ENCODE measurements at regions not wholly inside any gene's neighbourhood (a gene's known extent, or its start where the extent isn't known, plus 50 kb on each side); places are given as distances from the start of the nearest gene placed in this dataset.

GRCh38 chr2:153668923-153669322, 190.4 kb upstream of the RPRM start:
- H3K4me3 ChIP-seq (ENCODE audit: low read depth, low read length) = no peak overlapping the region
- H3K27me3 ChIP-seq (ENCODE audit: control insufficient read depth, insufficient read depth, low read length) = no peaks in the 10 kb centered on the region
- H3K9ac ChIP-seq (ENCODE audit: low read depth, low read length) = no peak overlapping the region
- H3K27ac ChIP-seq (ENCODE audit: low read depth, low read length) = no peak overlapping the region
- H3K9me3 ChIP-seq (ENCODE audit: control insufficient read depth, insufficient read depth, low read length) = peaks cover 10% of the 10 kb centered on the region
- no peaks in the 10 kb centered on the region for H3K36me3 ChIP-seq (ENCODE audit: control insufficient read depth, insufficient read depth, low read length)
- no peaks in the 10 kb centered on the region for H3K4me1 ChIP-seq (ENCODE audit: control insufficient read depth, insufficient read depth, low read length)

GRCh38 chr2:153710128-153710527, 161.6 kb upstream of the GALNT13 start:
- no peaks in the 10 kb centered on the region for H3K36me3 ChIP-seq (ENCODE audit: control insufficient read depth, insufficient read depth, low read length)
- no peaks in the 10 kb centered on the region for H3K9me3 ChIP-seq (ENCODE audit: control insufficient read depth, insufficient read depth, low read length)
- no peaks in the 10 kb centered on the region for H3K27me3 ChIP-seq (ENCODE audit: control insufficient read depth, insufficient read depth, low read length)
- H3K9ac ChIP-seq (ENCODE audit: low read depth, low read length) = no peak overlapping the region
- H3K27ac ChIP-seq (ENCODE audit: low read depth, low read length) = no peak overlapping the region
- no peaks in the 10 kb centered on the region for H3K4me1 ChIP-seq (ENCODE audit: control insufficient read depth, insufficient read depth, low read length)
- H3K4me3 ChIP-seq (ENCODE audit: low read depth, low read length) = no peak overlapping the region

GRCh38 chr2:153715218-153715850, 156.4 kb upstream of the GALNT13 start:
- Histone ChIP-seq H3K27ac (ENCODE audit: low read depth, low read length) (no peak overlapping the region), H3K36me3 (ENCODE audit: control insufficient read depth, insufficient read depth, low read length) (no peaks in the 10 kb centered on the region), H3K9ac (ENCODE audit: low read depth, low read length) (no peak overlapping the region), H3K27me3 (ENCODE audit: control insufficient read depth, insufficient read depth, low read length) (no peaks in the 10 kb centered on the region), H3K4me3 (ENCODE audit: low read depth, low read length) (no peak overlapping the region), H3K9me3 (ENCODE audit: control insufficient read depth, insufficient read depth, low read length) (no peaks in the 10 kb centered on the region), H3K4me1 (ENCODE audit: control insufficient read depth, insufficient read depth, low read length) (no peaks in the 10 kb centered on the region)

GRCh38 chr2:153717060-153717459, 154.7 kb upstream of the GALNT13 start:
- Histone ChIP-seq H3K27ac (ENCODE audit: low read depth, low read length) (no peak overlapping the region), H3K4me3 (ENCODE audit: low read depth, low read length) (no peak overlapping the region), H3K27me3 (ENCODE audit: control insufficient read depth, insufficient read depth, low read length) (no peaks in the 10 kb centered on the region), H3K9ac (ENCODE audit: low read depth, low read length) (no peak overlapping the region), H3K4me1 (ENCODE audit: control insufficient read depth, insufficient read depth, low read length) (no peaks in the 10 kb centered on the region), H3K36me3 (ENCODE audit: control insufficient read depth, insufficient read depth, low read length) (no peaks in the 10 kb centered on the region), H3K9me3 (ENCODE audit: control insufficient read depth, insufficient read depth, low read length) (no peaks in the 10 kb centered on the region)

- Histone ChIP-seq H3K9me3 (ENCODE audit: control insufficient read depth, insufficient read depth, low read length) (no peaks in the 10 kb centered on the region), H3K9ac (ENCODE audit: low read depth, low read length) (no peak overlapping the region), H3K36me3 (ENCODE audit: control insufficient read depth, insufficient read depth, low read length) (no peaks in the 10 kb centered on the region), H3K4me3 (ENCODE audit: low read depth, low read length) (no peak overlapping the region), H3K27ac (ENCODE audit: low read depth, low read length) (no peak overlapping the region), H3K4me1 (ENCODE audit: control insufficient read depth, insufficient read depth, low read length) (no peaks in the 10 kb centered on the region), H3K27me3 (ENCODE audit: control insufficient read depth, insufficient read depth, low read length) (no peaks in the 10 kb centered on the region)
Observed at GRCh38 chr2:153739394-153739793, 132.3 kb upstream of the GALNT13 start.

GRCh38 chr2:153761936-153762335, 109.8 kb upstream of the GALNT13 start:
- no peaks in the 10 kb centered on the region for H3K4me1 ChIP-seq (ENCODE audit: control insufficient read depth, insufficient read depth, low read length)
- H3K9me3 ChIP-seq (ENCODE audit: control insufficient read depth, insufficient read depth, low read length) = no peaks in the 10 kb centered on the region
- no peak overlapping the region for H3K27ac ChIP-seq (ENCODE audit: low read depth, low read length)
- no peak overlapping the region for H3K9ac ChIP-seq (ENCODE audit: low read depth, low read length)
- no peak overlapping the region for H3K4me3 ChIP-seq (ENCODE audit: low read depth, low read length)
- no peaks in the 10 kb centered on the region for H3K27me3 ChIP-seq (ENCODE audit: control insufficient read depth, insufficient read depth, low read length)
- H3K36me3 ChIP-seq (ENCODE audit: control insufficient read depth, insufficient read depth, low read length) = no peaks in the 10 kb centered on the region

GRCh38 chr2:153766415-153766814, 105.3 kb upstream of the GALNT13 start:
- no peak overlapping the region for H3K4me3 ChIP-seq (ENCODE audit: low read depth, low read length)
- H3K27ac ChIP-seq (ENCODE audit: low read depth, low read length) = no peak overlapping the region
- no peaks in the 10 kb centered on the region for H3K36me3 ChIP-seq (ENCODE audit: control insufficient read depth, insufficient read depth, low read length)
- no peaks in the 10 kb centered on the region for H3K4me1 ChIP-seq (ENCODE audit: control insufficient read depth, insufficient read depth, low read length)
- no peak overlapping the region for H3K9ac ChIP-seq (ENCODE audit: low read depth, low read length)
- H3K9me3 ChIP-seq (ENCODE audit: control insufficient read depth, insufficient read depth, low read length) = no peaks in the 10 kb centered on the region
- no peaks in the 10 kb centered on the region for H3K27me3 ChIP-seq (ENCODE audit: control insufficient read depth, insufficient read depth, low read length)

- no peak overlapping the region for H3K9ac ChIP-seq (ENCODE audit: low read depth, low read length)
- no peaks in the 10 kb centered on the region for H3K27me3 ChIP-seq (ENCODE audit: control insufficient read depth, insufficient read depth, low read length)
- H3K36me3 ChIP-seq (ENCODE audit: control insufficient read depth, insufficient read depth, low read length) = no peaks in the 10 kb centered on the region
- no peak overlapping the region for H3K4me3 ChIP-seq (ENCODE audit: low read depth, low read length)
- H3K4me1 ChIP-seq (ENCODE audit: control insufficient read depth, insufficient read depth, low read length) = no peaks in the 10 kb centered on the region
- no peaks in the 10 kb centered on the region for H3K9me3 ChIP-seq (ENCODE audit: control insufficient read depth, insufficient read depth, low read length)
- no peak overlapping the region for H3K27ac ChIP-seq (ENCODE audit: low read depth, low read length)
Observed at GRCh38 chr2:153770359-153770991, 101.2 kb upstream of the GALNT13 start.

- Histone ChIP-seq H3K4me1 (ENCODE audit: control insufficient read depth, insufficient read depth, low read length) (no peaks in the 10 kb centered on the region), H3K36me3 (ENCODE audit: control insufficient read depth, insufficient read depth, low read length) (no peaks in the 10 kb centered on the region), H3K27ac (ENCODE audit: low read depth, low read length) (no peak overlapping the region), H3K9ac (ENCODE audit: low read depth, low read length) (no peak overlapping the region), H3K9me3 (ENCODE audit: control insufficient read depth, insufficient read depth, low read length) (no peaks in the 10 kb centered on the region), H3K4me3 (ENCODE audit: low read depth, low read length) (no peak overlapping the region), H3K27me3 (ENCODE audit: control insufficient read depth, insufficient read depth, low read length) (no peaks in the 10 kb centered on the region)
Observed at GRCh38 chr2:153780241-153780640, 91.5 kb upstream of the GALNT13 start.

GRCh38 chr2:153786016-153786415, 85.7 kb upstream of the GALNT13 start:
- no peaks in the 10 kb centered on the region for H3K27me3 ChIP-seq (ENCODE audit: control insufficient read depth, insufficient read depth, low read length)
- no peaks in the 10 kb centered on the region for H3K9me3 ChIP-seq (ENCODE audit: control insufficient read depth, insufficient read depth, low read length)
- H3K36me3 ChIP-seq (ENCODE audit: control insufficient read depth, insufficient read depth, low read length) = no peaks in the 10 kb centered on the region
- no peak overlapping the region for H3K9ac ChIP-seq (ENCODE audit: low read depth, low read length)
- no peak overlapping the region for H3K27ac ChIP-seq (ENCODE audit: low read depth, low read length)
- H3K4me3 ChIP-seq (ENCODE audit: low read depth, low read length) = no peak overlapping the region
- 0 out of 2 replicates have a peak, but pooled peaks cover 4% of the 10 kb centered on the region for H3K4me1 ChIP-seq (ENCODE audit: control insufficient read depth, insufficient read depth, low read length)

- Histone ChIP-seq H3K27ac (ENCODE audit: low read depth, low read length) (no peak overlapping the region), H3K9me3 (ENCODE audit: control insufficient read depth, insufficient read depth, low read length) (no peaks in the 10 kb centered on the region), H3K4me1 (ENCODE audit: control insufficient read depth, insufficient read depth, low read length) (0 out of 2 replicates have a peak, but pooled peaks cover 4% of the 10 kb centered on the region), H3K4me3 (ENCODE audit: low read depth, low read length) (no peak overlapping the region), H3K36me3 (ENCODE audit: control insufficient read depth, insufficient read depth, low read length) (no peaks in the 10 kb centered on the region), H3K27me3 (ENCODE audit: control insufficient read depth, insufficient read depth, low read length) (no peaks in the 10 kb centered on the region), H3K9ac (ENCODE audit: low read depth, low read length) (no peak overlapping the region)
Observed at GRCh38 chr2:153787612-153788011, 84.1 kb upstream of the GALNT13 start.

All from HUES48 (cell line).